Dedifferentiated amniotic fluid mesenchymal stem cell (primary cell): ENCODE measurements at regions not wholly inside any gene's neighbourhood (a gene's known extent, or its start where the extent isn't known, plus 50 kb on each side); places are given as distances from the start of the nearest gene placed in this dataset.

Experiments
- DNase-seq: peaks from one replicate; pipeline ENCODE4 v3.0.0-alpha.2; 2016; ENCODE audit errors: extremely low spot score

GRCh38 chr7:25750744-25751508 is 401.1 kb upstream of the NFE2L3 start:
- DNase-seq, result no peak

- DNase-seq, result no peak
Measured at GRCh38 chr7:25752154-25752553, 399.8 kb upstream of the NFE2L3 start.

GRCh38 chr7:25752967-25753791 is 398.8 kb upstream of the NFE2L3 start:
- DNase-seq, result no peak

GRCh38 chr7:25753837-25754236 is 398.2 kb upstream of the NFE2L3 start:
- no peak for DNase-seq

GRCh38 chr7:25754333-25754732 is 397.7 kb upstream of the NFE2L3 start:
- DNase-seq, result no peak

GRCh38 chr7:25754751-25755150 is 397.2 kb upstream of the NFE2L3 start:
- no peak for DNase-seq

- DNase-seq, result no peak
Measured at GRCh38 chr7:25756601-25757000, 395.4 kb upstream of the NFE2L3 start.

GRCh38 chr7:25758559-25758958 is 393.4 kb upstream of the NFE2L3 start:
- DNase-seq, result no peak

- DNase-seq, result no peak
Measured at GRCh38 chr7:25759286-25759685, 392.7 kb upstream of the NFE2L3 start.

GRCh38 chr7:25759748-25760147 is 392.2 kb upstream of the NFE2L3 start:
- DNase-seq, result no peak

- DNase-seq, result no peak
Measured at GRCh38 chr7:25762511-25763462, 389.2 kb upstream of the NFE2L3 start.

- DNase-seq, result no peak
Measured at GRCh38 chr7:25763463-25763860, 388.5 kb upstream of the NFE2L3 start.

- no peak for DNase-seq
Measured at GRCh38 chr7:25765110-25765655, 386.8 kb upstream of the NFE2L3 start.

- DNase-seq, result no peak
Measured at GRCh38 chr7:25770235-25770634, 381.8 kb upstream of the NFE2L3 start.

GRCh38 chr7:25770670-25771069 is 381.3 kb upstream of the NFE2L3 start:
- DNase-seq, result no peak

- DNase-seq, result no peak
Measured at GRCh38 chr7:25771491-25771890, 380.5 kb upstream of the NFE2L3 start.

GRCh38 chr7:25772802-25773201 is 379.2 kb upstream of the NFE2L3 start:
- no peak for DNase-seq

- DNase-seq, result no peak
Measured at GRCh38 chr7:25774675-25775074, 377.3 kb upstream of the NFE2L3 start.

GRCh38 chr7:25775570-25775969 is 376.4 kb upstream of the NFE2L3 start:
- no peak for DNase-seq

GRCh38 chr7:25775999-25776743 is 375.8 kb upstream of the NFE2L3 start:
- no peak for DNase-seq

GRCh38 chr7:25776744-25777123 is 375.3 kb upstream of the NFE2L3 start:
- DNase-seq, result no peak
